HUES64 (cell line): ENCODE measurements at regions not wholly inside any gene's neighbourhood (a gene's known extent, or its start where the extent isn't known, plus 50 kb on each side); places are given as distances from the start of the nearest gene placed in this dataset.

ENCODE experiments used
- H3K27ac ChIP-seq: 2 replicates; pipeline ENCODE4 v1.7.0; 2013; ENCODE audit warnings: low read depth, low read length, inconsistent platforms
- H3K27me3 ChIP-seq: 2 replicates; pipeline ENCODE4 v1.6.1; 2013; ENCODE audit warnings: mild to moderate bottlenecking, low read length; ENCODE audit not compliant: insufficient read depth
- H3K36me3 ChIP-seq: 2 replicates; pipeline ENCODE4 v1.6.1; 2013; ENCODE audit warnings: mild to moderate bottlenecking, low read length; ENCODE audit not compliant: insufficient read depth
- H3K4me1 ChIP-seq: 2 replicates; pipeline ENCODE4 v1.6.1; 2013; ENCODE audit warnings: mild to moderate bottlenecking, low read length, moderate library complexity; ENCODE audit not compliant: insufficient read depth
- H3K4me3 ChIP-seq: 2 replicates; pipeline ENCODE4 v1.5.1; 2013; ENCODE audit warnings: mild to moderate bottlenecking, low read length, moderate library complexity
- H3K9ac ChIP-seq: 2 replicates; pipeline ENCODE4 v1.6.1; 2013; ENCODE audit warnings: mild to moderate bottlenecking, low read depth, low read length
- H3K9me3 ChIP-seq: 2 replicates; pipeline ENCODE4 v1.6.1; 2013; ENCODE audit warnings: low read depth, low read length; ENCODE audit not compliant: insufficient read depth
- WGBS: fragments of 150-250, 120-280 bp; methylation state at CpG from one replicate; pipeline ENCODE4 v1.1.7; 2013; ENCODE audit warnings: missing lambda C conversion rate; 5-methylcytosine and 5-hydroxymethylcytosine counted together

GRCh38 chr9:88927510-88927909 lies 63.8 kb upstream of the S1PR3 start:
- no peak overlapping the region for H3K4me3 ChIP-seq
- WGBS, result 89% methylated on average over 2 of the region's 3 CpGs
- H3K27ac ChIP-seq, result no peak overlapping the region

GRCh38 chr9:88930716-88931115 lies 60.6 kb upstream of the S1PR3 start:
- Histone ChIP-seq H3K9ac (no peak overlapping the region), H3K27me3 (no peaks in the 10 kb centered on the region), H3K36me3 (no peaks in the 10 kb centered on the region), H3K4me1 (no peaks in the 10 kb centered on the region), H3K9me3 (no peaks in the 10 kb centered on the region), H3K27ac (no peak overlapping the region), H3K4me3 (no peak overlapping the region)
- WGBS, result 45% methylated on average over 1 of the region's 3 CpGs

More at GRCh38 chr9:88927510-88927909, 63.8 kb upstream of the S1PR3 start:
- no peaks in the 10 kb centered on the region for H3K4me1 ChIP-seq
- H3K27me3 ChIP-seq, result no peaks in the 10 kb centered on the region
- no peaks in the 10 kb centered on the region for H3K9me3 ChIP-seq
- H3K36me3 ChIP-seq, result no peaks in the 10 kb centered on the region
- no peak overlapping the region for H3K9ac ChIP-seq

- H3K9ac ChIP-seq, result no peak overlapping the region
- no peak overlapping the region for H3K4me3 ChIP-seq
- no peaks in the 10 kb centered on the region for H3K27me3 ChIP-seq
- no peaks in the 10 kb centered on the region for H3K4me1 ChIP-seq
- no peak overlapping the region for H3K27ac ChIP-seq
- H3K9me3 ChIP-seq, result no peaks in the 10 kb centered on the region
- H3K36me3 ChIP-seq, result no peaks in the 10 kb centered on the region
- 92% methylated on average over 12 of the region's 13 CpGs for WGBS
Observed at GRCh38 chr9:88932766-88933165, 58.5 kb upstream of the S1PR3 start.

DNA sequence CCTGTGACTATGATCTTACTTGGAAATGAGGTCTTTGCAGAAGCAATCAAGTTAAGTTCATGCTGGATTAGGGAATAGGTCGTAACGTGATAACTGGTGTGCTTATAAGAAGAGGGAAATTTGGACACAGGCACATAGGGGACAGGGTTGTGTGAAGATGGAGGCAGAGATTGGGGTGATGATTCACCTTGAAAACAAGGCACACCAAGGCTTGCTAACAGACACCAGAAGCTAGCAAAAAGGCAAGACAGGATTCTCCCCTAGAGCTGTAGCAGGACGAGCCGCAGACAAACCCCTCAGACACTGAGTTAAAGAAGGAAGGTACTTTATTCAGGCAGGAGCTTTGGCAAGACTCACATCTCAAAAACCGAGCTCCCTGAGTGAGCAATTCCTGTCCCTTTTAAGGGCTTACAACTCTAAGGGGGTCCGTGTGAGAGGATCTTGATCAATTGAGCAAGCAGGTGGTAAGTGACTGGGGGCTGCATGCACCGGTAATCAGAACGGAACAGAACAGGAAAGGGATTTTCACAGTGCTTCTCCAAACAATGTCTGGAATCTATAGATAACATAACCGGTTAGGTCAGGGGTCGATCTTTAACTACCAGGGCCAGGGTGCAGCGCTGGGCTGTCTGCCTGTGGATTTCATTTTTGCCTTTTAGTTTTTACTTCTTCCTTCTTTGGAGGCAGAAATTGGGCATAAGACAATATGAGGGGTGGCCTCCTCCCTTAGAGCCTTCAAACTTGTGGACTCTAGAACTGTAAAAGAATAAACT lies 57.5 kb upstream of the S1PR3 start:
- no peaks in the 10 kb centered on the region for H3K36me3 ChIP-seq
- 90% methylated on average over 11 of the region's 11 CpGs for WGBS
- H3K4me1 ChIP-seq, result no peaks in the 10 kb centered on the region

GRCh38 chr9:88934876-88935535 lies 56.3 kb upstream of the S1PR3 start:
- no peak overlapping the region for H3K9ac ChIP-seq
- H3K27ac ChIP-seq, result no peak overlapping the region
- no peaks in the 10 kb centered on the region for H3K4me1 ChIP-seq
- no peaks in the 10 kb centered on the region for H3K27me3 ChIP-seq
- no peaks in the 10 kb centered on the region for H3K36me3 ChIP-seq
- H3K4me3 ChIP-seq, result no peak overlapping the region
- WGBS, result 82% methylated on average over 5 of the region's 5 CpGs
- no peaks in the 10 kb centered on the region for H3K9me3 ChIP-seq

More for the DNA sequence above, 57.5 kb upstream of the S1PR3 start:
- Histone ChIP-seq H3K27me3 (no peaks in the 10 kb centered on the region), H3K9me3 (no peaks in the 10 kb centered on the region), H3K27ac (no peak overlapping the region), H3K9ac (no peak overlapping the region), H3K4me3 (no peak overlapping the region)

DNA sequence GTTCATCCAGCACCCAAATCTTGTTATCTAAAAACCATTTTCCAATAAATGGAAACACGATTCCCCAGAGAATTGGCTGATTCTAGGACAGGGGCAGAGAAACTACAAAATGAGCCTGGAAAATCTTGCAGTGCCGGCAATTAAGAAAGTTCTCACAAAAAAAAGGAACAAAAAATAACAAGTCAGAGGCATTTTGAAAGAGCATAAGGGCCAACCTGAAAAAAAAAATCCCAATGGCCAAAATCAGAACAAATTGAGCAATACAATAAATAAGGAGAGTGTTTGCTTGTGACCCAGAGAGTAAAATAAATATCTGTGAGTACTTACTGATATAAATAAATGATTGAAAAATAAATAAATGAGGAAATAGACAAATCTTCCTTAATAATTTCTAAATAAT lies 55.1 kb upstream of the S1PR3 start:
- Histone ChIP-seq H3K9me3 (no peaks in the 10 kb centered on the region), H3K9ac (no peak overlapping the region), H3K27ac (no peak overlapping the region), H3K27me3 (no peaks in the 10 kb centered on the region), H3K4me1 (no peaks in the 10 kb centered on the region), H3K36me3 (no peaks in the 10 kb centered on the region), H3K4me3 (no peak overlapping the region)
- WGBS, result 94% methylated on average over 2 of the region's 2 CpGs

DNA sequence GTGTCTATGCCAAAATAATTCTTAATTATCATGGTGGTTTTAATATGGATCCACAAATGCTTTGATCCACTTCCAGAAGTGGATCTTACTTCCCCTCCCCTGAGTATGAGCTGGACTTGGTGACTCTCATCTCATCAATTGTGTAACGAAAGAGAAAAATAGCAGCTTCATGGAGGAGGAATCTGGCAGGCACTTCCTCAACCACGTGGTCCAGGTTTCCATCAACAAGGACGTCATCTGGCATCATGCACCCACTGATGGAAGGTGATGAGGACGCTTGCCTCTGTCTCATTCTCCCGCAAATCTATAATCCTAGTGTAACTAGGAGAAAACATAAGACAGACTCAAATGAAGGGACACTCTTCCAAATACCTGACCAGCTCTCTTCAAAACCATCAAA lies 54.6 kb upstream of the S1PR3 start:
- Histone ChIP-seq H3K27ac (no peak overlapping the region), H3K9ac (no peak overlapping the region), H3K4me1 (no peaks in the 10 kb centered on the region), H3K36me3 (no peaks in the 10 kb centered on the region), H3K9me3 (no peaks in the 10 kb centered on the region), H3K27me3 (no peaks in the 10 kb centered on the region), H3K4me3 (no peak overlapping the region)
- 92% methylated on average over 5 of the region's 5 CpGs for WGBS

DNA sequence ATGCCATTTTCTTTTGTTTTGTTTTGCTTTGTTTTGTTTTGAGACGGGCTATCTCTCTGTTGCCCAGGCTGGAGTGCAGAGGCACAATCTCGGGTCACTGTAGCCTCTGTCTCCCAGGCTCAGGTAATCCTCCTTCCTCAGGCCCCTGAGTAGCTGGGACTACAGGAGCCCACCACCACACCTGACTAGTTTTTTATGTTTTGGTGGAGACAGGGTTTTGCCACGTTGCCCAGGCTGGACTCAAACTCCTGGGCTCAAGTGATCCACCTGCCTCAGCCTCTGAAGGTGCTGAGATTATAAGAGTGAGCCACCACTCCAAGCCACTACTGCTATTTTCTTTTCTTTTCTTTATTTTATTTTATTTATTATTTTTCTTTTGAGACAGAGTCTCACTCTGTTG lies 54.0 kb upstream of the S1PR3 start:
- H3K4me3 ChIP-seq, result no peak overlapping the region
- WGBS, result 79% methylated on average over 3 of the region's 3 CpGs
- H3K36me3 ChIP-seq, result no peaks in the 10 kb centered on the region
- no peaks in the 10 kb centered on the region for H3K9me3 ChIP-seq
- H3K27me3 ChIP-seq, result no peaks in the 10 kb centered on the region
- H3K27ac ChIP-seq, result no peak overlapping the region
- H3K4me1 ChIP-seq, result no peaks in the 10 kb centered on the region
- no peak overlapping the region for H3K9ac ChIP-seq

DNA sequence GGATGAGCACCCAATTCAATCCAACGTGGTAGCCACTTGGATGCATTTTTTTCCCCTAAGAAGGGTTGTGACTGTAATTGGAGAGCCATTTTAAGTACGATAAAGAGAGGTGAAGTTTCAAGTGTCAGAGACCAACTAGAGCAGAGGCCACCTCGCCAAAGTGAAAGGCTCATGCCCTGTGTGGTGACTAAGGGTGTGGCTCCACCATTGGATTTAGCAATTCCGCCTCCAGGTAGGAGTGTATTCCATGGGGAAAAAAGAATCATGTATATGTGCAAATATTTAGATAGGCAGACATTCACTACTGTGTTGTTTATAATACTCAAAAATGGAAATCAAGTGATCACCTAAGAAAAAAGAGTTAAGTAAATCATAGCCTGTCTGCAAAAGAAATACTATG lies 53.1 kb upstream of the S1PR3 start:
- Histone ChIP-seq H3K27me3 (no peaks in the 10 kb centered on the region), H3K9me3 (no peaks in the 10 kb centered on the region), H3K4me1 (no peaks in the 10 kb centered on the region), H3K4me3 (no peak overlapping the region), H3K36me3 (no peaks in the 10 kb centered on the region), H3K9ac (no peak overlapping the region), H3K27ac (no peak overlapping the region)
- WGBS, result 92% methylated on average over 4 of the region's 4 CpGs
